SK-N-SH (cell line): ENCODE measurements at regions not wholly inside any gene's neighbourhood (a gene's known extent, or its start where the extent isn't known, plus 50 kb on each side); places are given as distances from the start of the nearest gene placed in this dataset.

Experiments used
- CTCF ChIA-PET: fragments of 300-600, 350-600 bp; formaldehyde crosslinking; extraction: SDS; loops from one replicate; lab custom pipeline; 2021; lab: Yijun Ruan, JAX
- POLR2A ChIA-PET: fragments of 350-600 bp; sonication (Branson Sonifier 250); formaldehyde crosslinking; extraction: SDS; loops from one replicate; lab custom pipeline; 2020; ENCODE audit warnings: antibody characterized with exemption, inconsistent platforms; lab: Yijun Ruan, JAX
- DNase-seq: peaks from one replicate; pipeline ENCODE4 v3.0.0; 2012
- H2AFZ ChIP-seq: fragments of 200-600 bp; sonication (generic); 2 replicates; pipeline ENCODE4 v1.8.1; 2016; ENCODE audit warnings: antibody characterized with exemption, mild to moderate bottlenecking, low read depth
- H3F3A ChIP-seq: fragments of 200-600 bp; sonication (generic); replicated peaks from 2 replicates; pipeline ENCODE3; 2016; ENCODE audit warnings: antibody characterized with exemption, mild to moderate bottlenecking; ENCODE audit not compliant: insufficient read depth
- H3K27ac ChIP-seq, 2 experiments: fragments of 200-500 bp in 1 of 2; fragments of 200-600 bp in 1 of 2; sonication (Bioruptor generic) in 1 of 2; sonication (generic), shearing (Covaris generic) in 1 of 2; 2 replicates each; pipeline versions ENCODE4 v1.5.1 to v1.6.1; 2014 to 2016; ENCODE audit warnings: low read depth in 2 of 2, inconsistent platforms in 1 of 2, low read length in 1 of 2, mild to moderate bottlenecking in 1 of 2, mixed read lengths in 1 of 2
- H3K27me3 ChIP-seq: fragments of 200-600 bp; sonication (generic), shearing (Covaris generic); 2 replicates; pipeline ENCODE4 v1.6.1; 2016; ENCODE audit warnings: mixed run types; ENCODE audit not compliant: insufficient read depth
- H3K36me3 ChIP-seq, 2 experiments: fragments of 200-500 bp in 1 of 2; fragments of 200-600 bp in 1 of 2; sonication (Bioruptor generic) in 1 of 2; sonication (generic) in 1 of 2; replicated peaks in 1 of 2; 2 replicates each; pipeline versions ENCODE3 to v1.5.1; 2014 to 2016; ENCODE audit warnings: low read length in 1 of 2, mild to moderate bottlenecking in 1 of 2; ENCODE audit not compliant: insufficient read depth in 2 of 2, control insufficient read depth in 1 of 2
- H3K4me1 ChIP-seq, 2 experiments: fragments of 200-500 bp in 1 of 2; fragments of 200-600 bp in 1 of 2; sonication (Bioruptor generic) in 1 of 2; sonication (generic), shearing (Covaris generic) in 1 of 2; 2 replicates each; pipeline versions ENCODE4 v1.5.1 to v1.6.1; 2014 to 2016; ENCODE audit warnings: low read depth in 1 of 2, low read length in 1 of 2, mixed run types in 1 of 2; ENCODE audit not compliant: insufficient read depth in 2 of 2, control insufficient read depth in 1 of 2
- H3K4me2 ChIP-seq: fragments of 200-600 bp; sonication (generic), shearing (Covaris generic); 2 replicates; pipeline ENCODE4 v1.6.1; 2017; ENCODE audit warnings: mixed run types
- H3K4me3 ChIP-seq, 2 experiments: fragments of 200-500 bp in 1 of 2; fragments of 200-600 bp in 1 of 2; sonication (Bioruptor generic) in 1 of 2; sonication (generic), shearing (Covaris generic) in 1 of 2; 2 replicates each; pipeline versions ENCODE4 v1.5.1 to v1.8.1; 2014 to 2016; ENCODE audit warnings: low read depth in 2 of 2, inconsistent platforms in 1 of 2, low read length in 1 of 2, mild to moderate bottlenecking in 1 of 2, mixed read lengths in 1 of 2, moderate library complexity in 1 of 2
- H3K79me2 ChIP-seq: fragments of 200-600 bp; sonication (generic); 2 replicates; pipeline ENCODE4 v1.8.1; 2017; ENCODE audit warnings: mild to moderate bottlenecking; ENCODE audit not compliant: insufficient read depth
- H3K9ac ChIP-seq: fragments of 200-600 bp; sonication (generic); 2 replicates; pipeline ENCODE4 v1.6.1; 2017; ENCODE audit warnings: mixed run types
- H3K9me2 ChIP-seq: fragments of 200-600 bp; sonication (generic); 2 replicates; pipeline ENCODE4 v1.6.1; 2017; ENCODE audit warnings: mixed run types
- H3K9me3 ChIP-seq: fragments of 200-600 bp; sonication (generic); 2 replicates; pipeline ENCODE4 v1.6.1; 2017; ENCODE audit warnings: mixed run types, mild to moderate bottlenecking, moderate library complexity
- H4K20me1 ChIP-seq: fragments of 200-600 bp; sonication (generic); 2 replicates; pipeline ENCODE4 v1.6.1; 2017; ENCODE audit warnings: mild to moderate bottlenecking, mixed run types; ENCODE audit not compliant: insufficient read depth
- CTCF ChIP-seq: fragments of 200-600 bp; sonication (generic); IDR thresholded peaks from 2 replicates; pipeline ENCODE4 v1.6.1; 2017; ENCODE audit warnings: antibody characterized with exemption, mild to moderate bottlenecking, moderate library complexity
- EP300 ChIP-seq, 2 experiments: IDR thresholded peaks; 2 replicates each; pipeline versions ENCODE4 v1.4.0 to v1.6.1; 2012; ENCODE audit warnings: borderline replicate concordance in 1 of 2, low read depth in 1 of 2, low read length in 1 of 2
- FOSL2 ChIP-seq: IDR thresholded peaks from 2 replicates; pipeline ENCODE4 v1.4.0; 2012; ENCODE audit warnings: low read depth, mild to moderate bottlenecking, moderate library complexity, borderline replicate concordance
- GABPA ChIP-seq: IDR thresholded peaks from 2 replicates; pipeline ENCODE4 v1.4.0; 2012; ENCODE audit warnings: low read depth, mild to moderate bottlenecking
- GATA2 ChIP-seq: sonication (generic); formaldehyde crosslinking; IDR thresholded peaks from 2 replicates; pipeline ENCODE4 v1.5.0; 2020; ENCODE audit warnings: mild to moderate bottlenecking, missing genetic modification reagents
- IRF3 ChIP-seq: fragments of 150-350 bp; IDR thresholded peaks from 2 replicates; pipeline ENCODE4 v1.6.1; 2016; ENCODE audit warnings: mild to moderate bottlenecking, low read depth, low read length
- MAX ChIP-seq: IDR thresholded peaks from 2 replicates; pipeline ENCODE4 v1.4.0; 2012; ENCODE audit warnings: low read depth
- MXI1 ChIP-seq: IDR thresholded peaks from 2 replicates; pipeline ENCODE4 v1.6.1; 2012; ENCODE audit warnings: mild to moderate bottlenecking, low read depth, low read length, improper control_type of control experiment
- NFIC ChIP-seq: IDR thresholded peaks from 2 replicates; pipeline ENCODE4 v1.4.0; 2012; ENCODE audit warnings: borderline replicate concordance
- POLR2AphosphoS5 ChIP-seq: IDR thresholded peaks from 2 replicates; pipeline ENCODE4 v1.6.1; 2012; ENCODE audit warnings: low read depth, low read length
- RAD21 ChIP-seq: IDR thresholded peaks from 2 replicates; pipeline ENCODE4 v1.6.1; 2012; ENCODE audit warnings: mild to moderate bottlenecking, low read length
- REST ChIP-seq: IDR thresholded peaks from 2 replicates; pipeline ENCODE4 v1.6.1; 2012; ENCODE audit warnings: mild to moderate bottlenecking, low read depth, low read length, moderate library complexity
- SIN3A ChIP-seq: IDR thresholded peaks from 2 replicates; pipeline ENCODE4 v1.6.1; 2012; ENCODE audit warnings: low read depth, mild to moderate bottlenecking, low read length, moderate library complexity, borderline replicate concordance
- SMC3 ChIP-seq: IDR thresholded peaks from 2 replicates; pipeline ENCODE4 v1.6.1; 2012; ENCODE audit warnings: low read depth, low read length, improper control_type of control experiment
- TAF1 ChIP-seq: IDR thresholded peaks from 2 replicates; pipeline ENCODE4 v1.6.1; 2012; ENCODE audit warnings: low read depth, mild to moderate bottlenecking, low read length, moderate library complexity, borderline replicate concordance
- USF2 ChIP-seq: fragments of 150-350 bp; IDR thresholded peaks from 2 replicates; pipeline ENCODE4 v1.6.1; 2017; ENCODE audit warnings: antibody characterized with exemption, low read length, low read depth, borderline replicate concordance
- ZBTB33 ChIP-seq: IDR thresholded peaks from 2 replicates; pipeline ENCODE4 v1.4.0; 2012; ENCODE audit warnings: low read depth, borderline replicate concordance
- WGBS: methylation state at CpG from one replicate; pipeline ENCODE4 v1.1.6; 2017; ENCODE audit warnings: low lambda C conversion rate; 5-methylcytosine and 5-hydroxymethylcytosine counted together

- ChIA-PET POLR2A (no interaction called here), CTCF (interaction anchor here (0.6 to 5.6 kb wide), 6 partner anchors 8 to 605 kb away, joined by 3 to 41 read pairs (median 3); no protein-coding TSS in a partner anchor)
- no peak overlapping the region for H2AFZ ChIP-seq
- no peaks in the 10 kb centered on the region for H3K36me3 ChIP-seq
- H3F3A ChIP-seq: no peaks in the 10 kb centered on the region
- no peak overlapping the region for H3K4me3 ChIP-seq
- 94% methylated on average over 5 of the region's 5 CpGs for WGBS
- H3K27ac ChIP-seq: no peak overlapping the region
- H3K4me1 ChIP-seq: no peaks in the 10 kb centered on the region
- TF ChIP-seq IRF3 (no peak), GABPA (no peak), ZBTB33 (no peak)
- TF ChIP-seq, all 33 proteins: peak for 0
- no peaks in the 10 kb centered on the region for H4K20me1 ChIP-seq
- H3K27me3 ChIP-seq: no peaks in the 10 kb centered on the region
- DNase-seq: no peak
- no peaks in the 10 kb centered on the region for H3K79me2 ChIP-seq
- H3K4me2 ChIP-seq: no peak overlapping the region
- no peak overlapping the region for H3K9ac ChIP-seq
- H3K9me3 ChIP-seq: no peaks in the 10 kb centered on the region
- H3K9me2 ChIP-seq: no peaks in the 10 kb centered on the region
Observed at GRCh38 chr2:191557841-191558240, 120.1 kb upstream of the NABP1 start.

GRCh38 chr2:191559569-191559968 is 118.4 kb upstream of the NABP1 start:
- no peak overlapping the region for H3K4me2 ChIP-seq
- H3K36me3 ChIP-seq: no peaks in the 10 kb centered on the region
- no peaks in the 10 kb centered on the region for H3K27me3 ChIP-seq
- H3K27ac ChIP-seq: no peak overlapping the region
- ChIA-PET POLR2A (no interaction called here), CTCF (interaction anchor here (0.6 to 1.9 kb wide), 4 partner anchors 38 to 635 kb away, joined by 3 to 9 read pairs (median 5); partner anchors contain the start of gene TMEFF2)
- H3K9me2 ChIP-seq: no peaks in the 10 kb centered on the region
- WGBS: 91% methylated on average over 4 of the region's 4 CpGs
- H3K79me2 ChIP-seq: no peaks in the 10 kb centered on the region
- H2AFZ ChIP-seq: no peak overlapping the region; the same call in 1 of the 2 replicates
- no peak overlapping the region for H3K4me3 ChIP-seq
- no peak overlapping the region for H3K9ac ChIP-seq
- no peak for DNase-seq
- H4K20me1 ChIP-seq: no peaks in the 10 kb centered on the region
- no peaks in the 10 kb centered on the region for H3K9me3 ChIP-seq
- no peaks in the 10 kb centered on the region for H3K4me1 ChIP-seq
- no peaks in the 10 kb centered on the region for H3F3A ChIP-seq
- TF ChIP-seq EP300 (IDR thresholded peaks at IDR 0.05; ENCODE audit: borderline replicate concordance in 1 of 2, low read depth in 1 of 2, low read length in 1 of 2): no peak
- TF ChIP-seq GABPA: no peak
- no peak for TF ChIP-seq MAX
- no peak for TF ChIP-seq MXI1
- TF ChIP-seq USF2: no peak
- no peak for TF ChIP-seq TAF1
- no peak for TF ChIP-seq FOSL2
- no peak for TF ChIP-seq REST
- TF ChIP-seq SMC3: no peak
- TF ChIP-seq POLR2AphosphoS5: no peak
- no peak for TF ChIP-seq GATA2
- no peak for TF ChIP-seq SIN3A
- TF ChIP-seq CTCF: no peak
- no peak for TF ChIP-seq RAD21
- no peak for TF ChIP-seq NFIC
